ENCODE measurements at regions not wholly inside any gene's neighbourhood (a gene's known extent, or its start where the extent isn't known, plus 50 kb on each side); places are given as distances from the start of the nearest gene placed in this dataset.

- TF ChIP-seq, protein P1, sequence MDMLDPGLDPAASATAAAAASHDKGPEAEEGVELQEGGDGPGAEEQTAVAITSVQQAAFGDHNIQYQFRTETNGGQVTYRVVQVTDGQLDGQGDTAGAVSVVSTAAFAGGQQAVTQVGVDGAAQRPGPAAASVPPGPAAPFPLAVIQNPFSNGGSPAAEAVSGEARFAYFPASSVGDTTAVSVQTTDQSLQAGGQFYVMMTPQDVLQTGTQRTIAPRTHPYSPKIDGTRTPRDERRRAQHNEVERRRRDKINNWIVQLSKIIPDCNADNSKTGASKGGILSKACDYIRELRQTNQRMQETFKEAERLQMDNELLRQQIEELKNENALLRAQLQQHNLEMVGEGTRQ (IDR thresholded peaks at IDR 0.05; ENCODE audit: low read depth, low read length), result no peak
- TF ChIP-seq, protein P1 (CRISPR knock-in tag; IDR thresholded peaks at IDR 0.05; ENCODE audit: borderline replicate concordance), result no peak
- TF ChIP-seq GFI1 (CRISPR knock-in tag; IDR thresholded peaks at IDR 0.05; ENCODE audit: borderline replicate concordance) (peak; percentile 97), ZSCAN12 (CRISPR knock-in tag; IDR thresholded peaks at IDR 0.05) (0 out of 2 replicates have a peak, but pooled peaks have one; percentile 72), WIZ (CRISPR knock-in tag; IDR thresholded peaks at IDR 0.05) (no peak), PCBP2 (optimal IDR thresholded peaks at IDR 0.05; ENCODE audit: low read depth, low read length, poor library complexity, severe bottlenecking) (no peak), KLF13 (CRISPR knock-in tag; IDR thresholded peaks at IDR 0.05) (no peak), THYN1 (CRISPR knock-in tag; IDR thresholded peaks at IDR 0.05; ENCODE audit: borderline replicate concordance, low read depth) (0 out of 2 replicates have a peak, but pooled peaks have one; percentile 53), HOXA3 (CRISPR knock-in tag; IDR thresholded peaks at IDR 0.05) (peak; percentile 96), ZNF644 (CRISPR knock-in tag; IDR thresholded peaks at IDR 0.05; ENCODE audit: low read depth) (peak; percentile 85), ZNF414 (CRISPR knock-in tag; IDR thresholded peaks at IDR 0.05) (peak; percentile 100), ZNF24 (IDR thresholded peaks at IDR 0.05) (peak; percentile 59; the same call in 1 of the 2 replicates)
- TF ChIP-seq, protein P2, sequence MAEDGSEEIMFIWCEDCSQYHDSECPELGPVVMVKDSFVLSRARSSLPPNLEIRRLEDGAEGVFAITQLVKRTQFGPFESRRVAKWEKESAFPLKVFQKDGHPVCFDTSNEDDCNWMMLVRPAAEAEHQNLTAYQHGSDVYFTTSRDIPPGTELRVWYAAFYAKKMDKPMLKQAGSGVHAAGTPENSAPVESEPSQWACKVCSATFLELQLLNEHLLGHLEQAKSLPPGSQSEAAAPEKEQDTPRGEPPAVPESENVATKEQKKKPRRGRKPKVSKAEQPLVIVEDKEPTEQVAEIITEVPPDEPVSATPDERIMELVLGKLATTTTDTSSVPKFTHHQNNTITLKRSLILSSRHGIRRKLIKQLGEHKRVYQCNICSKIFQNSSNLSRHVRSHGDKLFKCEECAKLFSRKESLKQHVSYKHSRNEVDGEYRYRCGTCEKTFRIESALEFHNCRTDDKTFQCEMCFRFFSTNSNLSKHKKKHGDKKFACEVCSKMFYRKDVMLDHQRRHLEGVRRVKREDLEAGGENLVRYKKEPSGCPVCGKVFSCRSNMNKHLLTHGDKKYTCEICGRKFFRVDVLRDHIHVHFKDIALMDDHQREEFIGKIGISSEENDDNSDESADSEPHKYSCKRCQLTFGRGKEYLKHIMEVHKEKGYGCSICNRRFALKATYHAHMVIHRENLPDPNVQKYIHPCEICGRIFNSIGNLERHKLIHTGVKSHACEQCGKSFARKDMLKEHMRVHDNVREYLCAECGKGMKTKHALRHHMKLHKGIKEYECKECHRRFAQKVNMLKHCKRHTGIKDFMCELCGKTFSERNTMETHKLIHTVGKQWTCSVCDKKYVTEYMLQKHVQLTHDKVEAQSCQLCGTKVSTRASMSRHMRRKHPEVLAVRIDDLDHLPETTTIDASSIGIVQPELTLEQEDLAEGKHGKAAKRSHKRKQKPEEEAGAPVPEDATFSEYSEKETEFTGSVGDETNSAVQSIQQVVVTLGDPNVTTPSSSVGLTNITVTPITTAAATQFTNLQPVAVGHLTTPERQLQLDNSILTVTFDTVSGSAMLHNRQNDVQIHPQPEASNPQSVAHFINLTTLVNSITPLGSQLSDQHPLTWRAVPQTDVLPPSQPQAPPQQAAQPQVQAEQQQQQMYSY (CRISPR knock-in tag; IDR thresholded peaks at IDR 0.05), result peak; percentile 36; the same call in 1 of the 2 replicates
- TF ChIP-seq, protein P3, sequence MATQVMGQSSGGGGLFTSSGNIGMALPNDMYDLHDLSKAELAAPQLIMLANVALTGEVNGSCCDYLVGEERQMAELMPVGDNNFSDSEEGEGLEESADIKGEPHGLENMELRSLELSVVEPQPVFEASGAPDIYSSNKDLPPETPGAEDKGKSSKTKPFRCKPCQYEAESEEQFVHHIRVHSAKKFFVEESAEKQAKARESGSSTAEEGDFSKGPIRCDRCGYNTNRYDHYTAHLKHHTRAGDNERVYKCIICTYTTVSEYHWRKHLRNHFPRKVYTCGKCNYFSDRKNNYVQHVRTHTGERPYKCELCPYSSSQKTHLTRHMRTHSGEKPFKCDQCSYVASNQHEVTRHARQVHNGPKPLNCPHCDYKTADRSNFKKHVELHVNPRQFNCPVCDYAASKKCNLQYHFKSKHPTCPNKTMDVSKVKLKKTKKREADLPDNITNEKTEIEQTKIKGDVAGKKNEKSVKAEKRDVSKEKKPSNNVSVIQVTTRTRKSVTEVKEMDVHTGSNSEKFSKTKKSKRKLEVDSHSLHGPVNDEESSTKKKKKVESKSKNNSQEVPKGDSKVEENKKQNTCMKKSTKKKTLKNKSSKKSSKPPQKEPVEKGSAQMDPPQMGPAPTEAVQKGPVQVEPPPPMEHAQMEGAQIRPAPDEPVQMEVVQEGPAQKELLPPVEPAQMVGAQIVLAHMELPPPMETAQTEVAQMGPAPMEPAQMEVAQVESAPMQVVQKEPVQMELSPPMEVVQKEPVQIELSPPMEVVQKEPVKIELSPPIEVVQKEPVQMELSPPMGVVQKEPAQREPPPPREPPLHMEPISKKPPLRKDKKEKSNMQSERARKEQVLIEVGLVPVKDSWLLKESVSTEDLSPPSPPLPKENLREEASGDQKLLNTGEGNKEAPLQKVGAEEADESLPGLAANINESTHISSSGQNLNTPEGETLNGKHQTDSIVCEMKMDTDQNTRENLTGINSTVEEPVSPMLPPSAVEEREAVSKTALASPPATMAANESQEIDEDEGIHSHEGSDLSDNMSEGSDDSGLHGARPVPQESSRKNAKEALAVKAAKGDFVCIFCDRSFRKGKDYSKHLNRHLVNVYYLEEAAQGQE (IDR thresholded peaks at IDR 0.05; ENCODE audit: borderline replicate concordance in 1 of 2, low read depth in 1 of 2, low read length in 2 of 2), result peak in 1 of 2 experiments; percentile 85; a peak in 2 of 4 replicates
- TF ChIP-seq, protein P4, sequence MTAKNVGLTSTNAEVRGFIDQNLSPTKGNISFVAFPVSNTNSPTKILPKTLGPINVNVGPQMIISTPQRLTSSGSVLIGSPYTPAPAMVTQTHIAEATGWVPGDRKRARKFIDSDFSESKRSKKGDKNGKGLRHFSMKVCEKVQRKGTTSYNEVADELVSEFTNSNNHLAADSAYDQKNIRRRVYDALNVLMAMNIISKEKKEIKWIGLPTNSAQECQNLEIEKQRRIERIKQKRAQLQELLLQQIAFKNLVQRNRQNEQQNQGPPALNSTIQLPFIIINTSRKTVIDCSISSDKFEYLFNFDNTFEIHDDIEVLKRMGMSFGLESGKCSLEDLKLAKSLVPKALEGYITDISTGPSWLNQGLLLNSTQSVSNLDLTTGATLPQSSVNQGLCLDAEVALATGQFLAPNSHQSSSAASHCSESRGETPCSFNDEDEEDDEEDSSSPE (CRISPR knock-in tag; IDR thresholded peaks at IDR 0.05), result peak; percentile 77
- TF ChIP-seq, protein P5, sequence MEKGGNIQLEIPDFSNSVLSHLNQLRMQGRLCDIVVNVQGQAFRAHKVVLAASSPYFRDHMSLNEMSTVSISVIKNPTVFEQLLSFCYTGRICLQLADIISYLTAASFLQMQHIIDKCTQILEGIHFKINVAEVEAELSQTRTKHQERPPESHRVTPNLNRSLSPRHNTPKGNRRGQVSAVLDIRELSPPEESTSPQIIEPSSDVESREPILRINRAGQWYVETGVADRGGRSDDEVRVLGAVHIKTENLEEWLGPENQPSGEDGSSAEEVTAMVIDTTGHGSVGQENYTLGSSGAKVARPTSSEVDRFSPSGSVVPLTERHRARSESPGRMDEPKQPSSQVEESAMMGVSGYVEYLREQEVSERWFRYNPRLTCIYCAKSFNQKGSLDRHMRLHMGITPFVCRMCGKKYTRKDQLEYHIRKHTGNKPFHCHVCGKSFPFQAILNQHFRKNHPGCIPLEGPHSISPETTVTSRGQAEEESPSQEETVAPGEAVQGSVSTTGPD (CRISPR knock-in tag; IDR thresholded peaks at IDR 0.05), result peak; percentile 92
Observed at GRCh38 chr2:39550701-39551285, 113.7 kb upstream of the MAP4K3 start (continued).
